8988T (cell line): ENCODE measurements at regions not wholly inside any gene's neighbourhood (a gene's known extent, or its start where the extent isn't known, plus 50 kb on each side); places are given as distances from the start of the nearest gene placed in this dataset.
"Not testable (repeated sequence)": the region's sequence is repeated elsewhere in the genome, so short reads cannot be mapped to it uniquely, and the experiment has no call there.

Experiments used
- DNase-seq: peaks from one replicate; pipeline ENCODE4 v3.0.0; 2011

GRCh38 chr3:70466096-70466495, 153.7 kb upstream of the MDFIC2 start:
- no peak for DNase-seq

GRCh38 chr3:70464876-70465275, 152.4 kb upstream of the MDFIC2 start:
- no peak for DNase-seq

GRCh38 chr3:70464465-70464864, 152.0 kb upstream of the MDFIC2 start:
- DNase-seq = no peak

GRCh38 chr3:70450220-70450619, 137.8 kb upstream of the MDFIC2 start:
- DNase-seq = not testable (repeated sequence)

GRCh38 chr3:70435422-70435821, 123.0 kb upstream of the MDFIC2 start:
- DNase-seq = not testable (repeated sequence)

GRCh38 chr3:70433091-70433490, 120.7 kb upstream of the MDFIC2 start:
- DNase-seq = no peak

- DNase-seq = no peak
Observed at GRCh38 chr3:70431911-70432310, 119.5 kb upstream of the MDFIC2 start.

GRCh38 chr3:70426071-70426470, 113.6 kb upstream of the MDFIC2 start:
- no peak for DNase-seq

GRCh38 chr3:70421506-70421905, 109.1 kb upstream of the MDFIC2 start:
- DNase-seq = no peak

- no peak for DNase-seq
Observed at GRCh38 chr3:70409018-70409417, 96.6 kb upstream of the MDFIC2 start.

- DNase-seq = no peak
Observed at GRCh38 chr3:70400194-70400593, 87.8 kb upstream of the MDFIC2 start.

- DNase-seq = no peak
Observed at GRCh38 chr3:70393881-70394612, 81.6 kb upstream of the MDFIC2 start.

GRCh38 chr3:70392227-70392626, 79.8 kb upstream of the MDFIC2 start:
- no peak for DNase-seq

GRCh38 chr3:70387889-70388288, 75.5 kb upstream of the MDFIC2 start:
- DNase-seq = no peak

GRCh38 chr3:70386846-70387245, 74.4 kb upstream of the MDFIC2 start:
- no peak for DNase-seq

GRCh38 chr3:70386043-70386442, 73.6 kb upstream of the MDFIC2 start:
- no peak for DNase-seq

- no peak for DNase-seq
Observed at GRCh38 chr3:70383360-70383831, 71.0 kb upstream of the MDFIC2 start.

- no peak for DNase-seq
Observed at GRCh38 chr3:70374179-70374578, 61.7 kb upstream of the MDFIC2 start.
